ENCODE measurements at regions not wholly inside any gene's neighbourhood (a gene's known extent, or its start where the extent isn't known, plus 50 kb on each side); places are given as distances from the start of the nearest gene placed in this dataset.
"Not testable (repeated sequence)": the region's sequence is repeated elsewhere in the genome, so short reads cannot be mapped to it uniquely, and the experiment has no call there.

DNA sequence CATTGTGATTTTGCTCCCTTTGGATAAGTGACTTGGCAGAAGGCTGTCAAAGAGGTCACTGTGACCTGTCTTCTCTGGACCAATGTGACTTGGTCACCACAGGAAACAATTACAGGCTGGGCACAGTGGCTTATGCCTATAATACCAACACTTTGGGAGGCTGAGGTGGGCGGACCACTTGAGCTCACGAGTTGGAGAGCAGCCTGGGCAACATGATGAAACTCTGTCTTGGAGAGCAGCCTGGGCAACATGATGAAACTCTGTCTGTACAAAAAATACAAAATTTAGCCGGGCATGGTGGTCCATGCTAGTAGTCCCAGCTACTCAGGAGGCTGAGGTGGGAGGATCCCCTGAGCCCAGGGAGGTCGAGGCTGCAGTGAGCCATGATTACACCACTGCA, 256.9 kb downstream of the FAM72C start:
- TF ChIP-seq, protein P1, sequence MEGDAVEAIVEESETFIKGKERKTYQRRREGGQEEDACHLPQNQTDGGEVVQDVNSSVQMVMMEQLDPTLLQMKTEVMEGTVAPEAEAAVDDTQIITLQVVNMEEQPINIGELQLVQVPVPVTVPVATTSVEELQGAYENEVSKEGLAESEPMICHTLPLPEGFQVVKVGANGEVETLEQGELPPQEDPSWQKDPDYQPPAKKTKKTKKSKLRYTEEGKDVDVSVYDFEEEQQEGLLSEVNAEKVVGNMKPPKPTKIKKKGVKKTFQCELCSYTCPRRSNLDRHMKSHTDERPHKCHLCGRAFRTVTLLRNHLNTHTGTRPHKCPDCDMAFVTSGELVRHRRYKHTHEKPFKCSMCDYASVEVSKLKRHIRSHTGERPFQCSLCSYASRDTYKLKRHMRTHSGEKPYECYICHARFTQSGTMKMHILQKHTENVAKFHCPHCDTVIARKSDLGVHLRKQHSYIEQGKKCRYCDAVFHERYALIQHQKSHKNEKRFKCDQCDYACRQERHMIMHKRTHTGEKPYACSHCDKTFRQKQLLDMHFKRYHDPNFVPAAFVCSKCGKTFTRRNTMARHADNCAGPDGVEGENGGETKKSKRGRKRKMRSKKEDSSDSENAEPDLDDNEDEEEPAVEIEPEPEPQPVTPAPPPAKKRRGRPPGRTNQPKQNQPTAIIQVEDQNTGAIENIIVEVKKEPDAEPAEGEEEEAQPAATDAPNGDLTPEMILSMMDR (IDR thresholded peaks at IDR 0.05; ENCODE audit: poor library complexity, severe bottlenecking): not testable (repeated sequence)
- TF ChIP-seq EZH2 (IDR thresholded peaks at IDR 0.05; ENCODE audit: borderline replicate concordance, insufficient read depth, low read length, poor library complexity, severe bottlenecking); RAD21 (conservative IDR thresholded peaks at IDR 0.05): not testable (repeated sequence)

Data from neural cell (in vitro differentiated cells).